ENCODE measurements at regions not wholly inside any gene's neighbourhood (a gene's known extent, or its start where the extent isn't known, plus 50 kb on each side); places are given as distances from the start of the nearest gene placed in this dataset.

GRCh38 chr5:145218019-145218418 lies 617.1 kb downstream of the PRELID2 start:
- H3K4me2 ChIP-seq (ENCODE audit: low read depth, low read length): no peak overlapping the region
- no peak overlapping the region for H3K23ac ChIP-seq (ENCODE audit: low read depth, low read length)
- H3K14ac ChIP-seq (replicated peaks; ENCODE audit: low read depth, low read length): no peak overlapping the region
- no peak overlapping the region for H2BK20ac ChIP-seq (ENCODE audit: low read depth, low read length)
- no peaks in the 10 kb centered on the region; the same call in 1 of the 2 replicates for H3K4me1 ChIP-seq (ENCODE audit: control insufficient read depth, insufficient read depth, low read length)
- H3K9me1 ChIP-seq (ENCODE audit: insufficient read depth, low read length): peaks cover 2% of the 10 kb centered on the region; the same call in 1 of the 2 replicates
- H3K9ac ChIP-seq (ENCODE audit: low read depth, low read length): no peak overlapping the region
- H4K5ac ChIP-seq (ENCODE audit: low read depth, low read length): no peak overlapping the region
- dilution Hi-C loops (cut with HindIII; ENCODE audit: low sequenced_read_pairs, unreplicated experiment) (no loop called here), intact Hi-C loops (cut with micrococcal nuclease) (no loop called here), in situ Hi-C loops (cut with MboI; ENCODE audit: low sequenced_read_pairs) (no loop called here)
- H3K56ac ChIP-seq (ENCODE audit: extremely low read depth, insufficient read depth, low read length): no peak overlapping the region
- no peak overlapping the region for H3K4me3 ChIP-seq (ENCODE audit: insufficient read depth, low read depth, low read length)
- no peak overlapping the region for H3K4ac ChIP-seq (ENCODE audit: low read depth, low read length)
- H2AFZ ChIP-seq (replicated peaks; ENCODE audit: low read length, poor library complexity): no peak overlapping the region
- no peak overlapping the region for H4K8ac ChIP-seq (ENCODE audit: low read depth in 2 of 2, low read length in 2 of 2)
- H3K9me3 ChIP-seq (ENCODE audit: control insufficient read depth, insufficient read depth, low read length): no peaks in the 10 kb centered on the region
- no TSS peak for BruUV-seq (replicated peaks)
- H4K20me1 ChIP-seq (ENCODE audit: insufficient read depth, low read length): no peaks in the 10 kb centered on the region
- H3K18ac ChIP-seq (ENCODE audit: low read depth, low read length): no peak overlapping the region
- ATAC-seq (ENCODE audit: low read depth) (no peak), DNase-seq (no peak)
- POLR2A ChIA-PET (ENCODE audit: unreplicated experiment): no interaction called here
- no peak overlapping the region for H2AK9ac ChIP-seq (replicated peaks; ENCODE audit: low read depth, low read length, poor library complexity)
- no peaks in the 10 kb centered on the region for H3K79me1 ChIP-seq (ENCODE audit: low read depth in 1 of 2, low read length in 2 of 2)
- H3K36me3 ChIP-seq (ENCODE audit: control insufficient read depth, insufficient read depth, low read length): no peaks in the 10 kb centered on the region
- no peak for TF ChIP-seq CHD1 (IDR thresholded peaks at IDR 0.05; ENCODE audit: low read depth, low read length)
- no peak overlapping the region for H2BK15ac ChIP-seq (ENCODE audit: low read depth, low read length)
- H3K27ac ChIP-seq (ENCODE audit: insufficient read depth, low read length): no peak overlapping the region
- WGBS, 2 experiments (ENCODE audit: extremely low coverage in 2 of 2, insufficient read length in 1 of 2): no CpG with 5 or more reads among the region's 3 CpGs
- no peaks in the 10 kb centered on the region for H3K27me3 ChIP-seq (ENCODE audit: control insufficient read depth, insufficient read depth, low read length)
- CTCF ChIA-PET: no interaction called here
- H2AK5ac ChIP-seq (ENCODE audit: low read depth, low read length): no peak overlapping the region
- no peak overlapping the region for H2BK5ac ChIP-seq (ENCODE audit: low read depth, low read length, poor library complexity, severe bottlenecking)
- H2BK120ac ChIP-seq (ENCODE audit: low read depth, low read length): no peak overlapping the region
- no peak overlapping the region for H4K91ac ChIP-seq (ENCODE audit: insufficient read depth, low read depth, low read length)

Data from IMR-90 (cell line).